Naive B cell (primary cell): ENCODE measurements at regions not wholly inside any gene's neighbourhood (a gene's known extent, or its start where the extent isn't known, plus 50 kb on each side); places are given as distances from the start of the nearest gene placed in this dataset.

Source experiments
- ATAC-seq, 2 donors: fragments of 150-1000 bp; cut with Tn5 transposase; 2 replicates each; pipeline ENCODE4 v1.10.0; 2021; ENCODE audit warnings: low read depth in 2 of 2, mild to moderate bottlenecking in 2 of 2, moderate library complexity in 2 of 2
- DNase-seq: peaks from one replicate; pipeline ENCODE4 v3.0.0; 2022
- H3K27ac Mint-ChIP-seq, 6 donors: one replicate each; pipeline ENCODE4 v1.8.0; 2020 to 2022; ENCODE audit warnings: mild to moderate bottlenecking in 6 of 6, mixed read lengths in 6 of 6, moderate library complexity in 5 of 6, inconsistent platforms in 2 of 6
- H3K27me3 Mint-ChIP-seq, 3 donors: one replicate each; pipeline ENCODE4 v1.8.0; 2021 to 2022; ENCODE audit warnings: mixed read lengths in 3 of 3, mild to moderate bottlenecking in 1 of 3
- H3K36me3 Mint-ChIP-seq, 2 donors: one replicate each; pipeline ENCODE4 v1.8.0; 2020 to 2022; ENCODE audit warnings: mixed read lengths in 2 of 2, inconsistent platforms in 1 of 2, mild to moderate bottlenecking in 1 of 2
- H3K4me1 Mint-ChIP-seq, 3 donors: one replicate each; pipeline ENCODE4 v1.8.0; 2020 to 2022; ENCODE audit warnings: mixed read lengths in 3 of 3, inconsistent platforms in 1 of 3, mild to moderate bottlenecking in 1 of 3, moderate library complexity in 1 of 3
- H3K4me3 Mint-ChIP-seq, 8 donors: one replicate each; pipeline ENCODE4 v1.8.0; 2020 to 2022; ENCODE audit warnings: mild to moderate bottlenecking in 8 of 8, mixed read lengths in 8 of 8, moderate library complexity in 8 of 8, inconsistent platforms in 2 of 8
- H3K9me3 Mint-ChIP-seq, 7 donors: one replicate each; pipeline ENCODE4 v1.8.0; 2020 to 2022; ENCODE audit warnings: mixed read lengths in 7 of 7, mild to moderate bottlenecking in 5 of 7, inconsistent platforms in 2 of 7, moderate library complexity in 1 of 7

DNA sequence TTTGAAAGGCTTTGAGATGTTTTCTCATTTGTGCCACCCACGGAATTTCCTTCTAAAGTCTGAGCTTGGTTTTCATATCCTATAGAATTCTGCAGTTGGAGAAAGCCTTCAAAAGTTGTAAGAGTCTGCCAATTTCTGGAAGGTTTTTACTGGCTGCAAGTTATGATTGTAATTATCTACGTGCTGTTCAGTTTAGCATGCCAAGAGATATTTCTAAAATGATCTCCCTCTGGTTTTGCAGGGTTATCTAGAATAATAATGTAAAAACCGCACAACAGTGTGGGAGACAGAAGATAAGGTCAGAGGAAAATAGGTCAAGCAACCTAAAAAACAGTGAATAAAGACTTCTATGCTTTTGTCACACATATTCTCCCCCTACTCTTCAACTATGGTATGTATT lies 69.3 kb downstream of the MTERF1 start:
- no peaks in the 10 kb centered on the region for H3K4me1 Mint-ChIP-seq
- peak overlapping the region in 1 of 6 donors; percentile 11 for H3K27ac Mint-ChIP-seq
- DNase-seq (no peak), ATAC-seq (no peak)
- H3K4me3 Mint-ChIP-seq, result no peak overlapping the region
- peaks cover 0 to 10% (median 0%) of the 10 kb centered on the region in 7 donors for H3K9me3 Mint-ChIP-seq
- H3K27me3 Mint-ChIP-seq, result no peaks in the 10 kb centered on the region
- no peaks in the 10 kb centered on the region for H3K36me3 Mint-ChIP-seq

GRCh38 chr7:91811641-91812040 lies 68.9 kb downstream of the MTERF1 start:
- no peak overlapping the region for H3K27ac Mint-ChIP-seq
- H3K27me3 Mint-ChIP-seq, result no peaks in the 10 kb centered on the region
- no peaks in the 10 kb centered on the region for H3K36me3 Mint-ChIP-seq
- peaks cover 0 to 10% (median 0%) of the 10 kb centered on the region in 7 donors for H3K9me3 Mint-ChIP-seq
- no peak for DNase-seq
- no peak overlapping the region for H3K4me3 Mint-ChIP-seq
- H3K4me1 Mint-ChIP-seq, result no peaks in the 10 kb centered on the region
- no peak for ATAC-seq

- no peak for ATAC-seq
Observed at GRCh38 chr7:91812388-91812787, 68.1 kb downstream of the MTERF1 start.

GRCh38 chr7:91814189-91814588 lies 66.3 kb downstream of the MTERF1 start:
- Mint-ChIP-seq H3K27me3 (no peaks in the 10 kb centered on the region), H3K36me3 (no peaks in the 10 kb centered on the region), H3K4me3 (no peak overlapping the region), H3K9me3 (peaks cover under 1 to 12% (median 5%) of the 10 kb centered on the region in 7 donors), H3K27ac (no peak overlapping the region), H3K4me1 (no peaks in the 10 kb centered on the region)
- DNase-seq, result no peak
- no peak for ATAC-seq

More at GRCh38 chr7:91812388-91812787, 68.1 kb downstream of the MTERF1 start:
- H3K27ac Mint-ChIP-seq, result no peak overlapping the region
- H3K27me3 Mint-ChIP-seq, result no peaks in the 10 kb centered on the region
- DNase-seq, result no peak
- no peaks in the 10 kb centered on the region for H3K36me3 Mint-ChIP-seq
- peaks cover 0 to 15% (median 3%) of the 10 kb centered on the region in 7 donors for H3K9me3 Mint-ChIP-seq
- no peak overlapping the region for H3K4me3 Mint-ChIP-seq
- no peaks in the 10 kb centered on the region for H3K4me1 Mint-ChIP-seq
